H1 (cell line): ENCODE measurements at regions not wholly inside any gene's neighbourhood (a gene's known extent, or its start where the extent isn't known, plus 50 kb on each side); places are given as distances from the start of the nearest gene placed in this dataset.

Experiments
- CTCF ChIA-PET: fragments of 300-600 bp; sonication (Branson Sonifier 250); formaldehyde crosslinking; loops from one replicate; lab custom pipeline; 2021; ENCODE audit not compliant: partially characterized antibody; lab: Charles Lee
- POLR2A ChIA-PET: fragments of 300-600 bp; sonication (Branson Sonifier 250); formaldehyde crosslinking; loops from one replicate; lab custom pipeline; 2021; ENCODE audit warnings: inconsistent platforms; ENCODE audit not compliant: partially characterized antibody; lab: Charles Lee
- DNase-seq, 2 experiments: peaks; one replicate each; pipeline versions ENCODE4 v3.0.0 to v3.0.0-alpha.2; 2010 to 2022; ENCODE audit warnings: low spot score in 2 of 2, low read depth in 1 of 2, mixed read lengths in 1 of 2
- FAIRE-seq: peaks from 2 replicates; lab custom pipeline; 2011; peaks lifted over from hg19 to GRCh38; lab: Jason Lieb, UNC
- H2AFZ ChIP-seq: 2 replicates; pipeline ENCODE4 v1.8.1; 2012; ENCODE audit warnings: low read length, inconsistent platforms
- H2AK5ac ChIP-seq: 2 replicates; pipeline ENCODE4 v1.6.1; 2013; ENCODE audit warnings: low read depth, low read length
- H2BK120ac ChIP-seq: replicated peaks from 2 replicates; pipeline ENCODE3; 2013; ENCODE audit warnings: low read depth, low read length, inconsistent platforms
- H2BK12ac ChIP-seq: 2 replicates; pipeline ENCODE4 v1.6.1; 2013; ENCODE audit warnings: low read depth, low read length
- H2BK15ac ChIP-seq: 2 replicates; pipeline ENCODE4 v1.6.1; 2013; ENCODE audit warnings: low read length
- H2BK20ac ChIP-seq: 2 replicates; pipeline ENCODE4 v1.6.1; 2013; ENCODE audit warnings: low read length
- H2BK5ac ChIP-seq: 2 replicates; pipeline ENCODE4 v1.6.1; 2013; ENCODE audit warnings: low read depth, low read length
- H3K14ac ChIP-seq: 2 replicates; pipeline ENCODE4 v1.6.1; 2013; ENCODE audit warnings: inconsistent platforms; ENCODE audit not compliant: insufficient read length
- H3K18ac ChIP-seq: 2 replicates; pipeline ENCODE4 v1.6.1; 2013; ENCODE audit warnings: low read length; ENCODE audit errors: extremely low read depth
- H3K23ac ChIP-seq: 2 replicates; pipeline ENCODE4 v1.6.1; 2013; ENCODE audit warnings: inconsistent platforms; ENCODE audit not compliant: insufficient read length
- H3K23me2 ChIP-seq: 2 replicates; pipeline ENCODE4 v1.6.1; 2013; ENCODE audit warnings: low read depth, low read length
- H3K27ac ChIP-seq: 2 replicates; pipeline ENCODE4 v1.6.1; 2011; ENCODE audit warnings: low read depth, low read length, inconsistent platforms
- H3K27me3 ChIP-seq, 4 experiments: replicated peaks in 1 of 4; 1 replicate in 1 of 4; 2 replicates in 3 of 4; pipeline versions ENCODE4 v1.6.1 to v1.8.1; 2011 to 2013; ENCODE audit warnings: low read length in 3 of 4, mild to moderate bottlenecking in 3 of 4, inconsistent platforms in 2 of 4, mixed read lengths in 2 of 4, moderate library complexity in 1 of 4; ENCODE audit not compliant: control insufficient read depth in 3 of 4, insufficient read depth in 3 of 4; ENCODE audit errors: extremely low read depth in 1 of 4
- H3K36me3 ChIP-seq, 4 experiments: 2 replicates each; pipeline versions ENCODE4 v1.6.1 to v1.8.1; 2011 to 2013; ENCODE audit warnings: mild to moderate bottlenecking in 4 of 4, low read length in 3 of 4, moderate library complexity in 2 of 4, control low read depth in 1 of 4, inconsistent platforms in 1 of 4; ENCODE audit not compliant: insufficient read depth in 4 of 4, control insufficient read depth in 2 of 4
- H3K4ac ChIP-seq: replicated peaks from 2 replicates; pipeline ENCODE3; 2013; ENCODE audit warnings: low read length, low read depth, mixed read lengths, inconsistent platforms; ENCODE audit not compliant: insufficient read length
- H3K4me1 ChIP-seq, 4 experiments: replicated peaks in 1 of 4; 1 replicate in 1 of 4; 2 replicates in 3 of 4; pipeline versions ENCODE4 v1.6.1 to v1.8.1; 2011 to 2013; ENCODE audit warnings: low read length in 3 of 4, inconsistent platforms in 2 of 4, mixed read lengths in 1 of 4; ENCODE audit not compliant: insufficient read depth in 4 of 4, control insufficient read depth in 3 of 4
- H3K4me2 ChIP-seq, 2 experiments: 2 replicates each; pipeline versions ENCODE4 v1.6.1 to v1.8.1; 2011 to 2013; ENCODE audit warnings: low read depth in 2 of 2, low read length in 2 of 2, control low read depth in 1 of 2, inconsistent platforms in 1 of 2, mild to moderate bottlenecking in 1 of 2; ENCODE audit not compliant: insufficient read depth in 1 of 2
- H3K4me3 ChIP-seq, 4 experiments: fragments of 200-600, 300-600 bp in 1 of 4; sonication (generic), shearing (Covaris generic), sonication (Bioruptor Twin) in 1 of 4; 2 replicates each; pipeline versions ENCODE4 v1.5.1 to v1.8.1; 2011 to 2016; ENCODE audit warnings: low read length in 4 of 4, low read depth in 3 of 4, control low read depth in 2 of 4, inconsistent platforms in 2 of 4, mild to moderate bottlenecking in 2 of 4, mixed read lengths in 1 of 4, moderate library complexity in 1 of 4; ENCODE audit not compliant: insufficient read depth in 2 of 4; ENCODE audit errors: extremely low read depth in 1 of 4
- H3K56ac ChIP-seq: replicated peaks from 2 replicates; pipeline ENCODE3; 2013; ENCODE audit warnings: low read depth, mild to moderate bottlenecking, mixed read lengths, low read length, inconsistent platforms; ENCODE audit not compliant: insufficient read length
- H3K79me1 ChIP-seq: 2 replicates; pipeline ENCODE4 v1.6.1; 2013; ENCODE audit warnings: low read depth, low read length, control low read depth
- H3K79me2 ChIP-seq, 2 experiments: 2 replicates each; pipeline versions ENCODE4 v1.6.1 to v1.8.1; 2012 to 2013; ENCODE audit warnings: low read length in 2 of 2, mild to moderate bottlenecking in 2 of 2, inconsistent platforms in 1 of 2; ENCODE audit not compliant: insufficient read depth in 2 of 2, control insufficient read depth in 1 of 2
- H3K9ac ChIP-seq, 4 experiments: replicated peaks in 1 of 4; 1 replicate in 1 of 4; 2 replicates in 3 of 4; pipeline versions ENCODE4 v1.6.1 to v1.8.1; 2011 to 2013; ENCODE audit warnings: low read depth in 3 of 4, low read length in 3 of 4, control low read depth in 2 of 4, mild to moderate bottlenecking in 2 of 4, moderate library complexity in 2 of 4, inconsistent platforms in 1 of 4; ENCODE audit errors: extremely low read depth in 1 of 4
- H3K9me3 ChIP-seq, 2 experiments: 2 replicates each; pipeline versions ENCODE4 v1.6.1 to v1.8.1; 2012 to 2013; ENCODE audit warnings: mild to moderate bottlenecking in 2 of 2, moderate library complexity in 2 of 2, control low read depth in 1 of 2, inconsistent platforms in 1 of 2, low read depth in 1 of 2, low read length in 1 of 2, mixed read lengths in 1 of 2; ENCODE audit not compliant: insufficient read depth in 2 of 2
- H4K20me1 ChIP-seq, 2 experiments: replicated peaks in 1 of 2; 2 replicates each; pipeline versions ENCODE3 to v1.8.1; 2011 to 2013; ENCODE audit warnings: inconsistent platforms in 2 of 2, low read length in 2 of 2, mild to moderate bottlenecking in 1 of 2; ENCODE audit not compliant: insufficient read depth in 2 of 2, control insufficient read depth in 1 of 2
- H4K5ac ChIP-seq: 2 replicates; pipeline ENCODE4 v1.6.1; 2013; ENCODE audit warnings: low read length, low read depth, mixed read lengths, inconsistent platforms; ENCODE audit not compliant: insufficient read length
- H4K8ac ChIP-seq: 2 replicates; pipeline ENCODE4 v1.8.0; 2013; ENCODE audit warnings: mild to moderate bottlenecking, moderate library complexity, low read length, inconsistent platforms; ENCODE audit not compliant: insufficient read depth; ENCODE audit errors: extremely low read depth
- H4K91ac ChIP-seq: replicated peaks from 2 replicates; pipeline ENCODE3; 2013; ENCODE audit warnings: low read length, mixed read lengths, inconsistent platforms; ENCODE audit not compliant: insufficient read length
- BACH1 ChIP-seq: IDR thresholded peaks from 2 replicates; pipeline ENCODE4 v1.6.1; 2012; ENCODE audit warnings: low read length, improper control_type of control experiment
- BCL11A ChIP-seq, 2 experiments: IDR thresholded peaks; one replicate each; pipeline ENCODE4 v1.6.1; 2011; ENCODE audit warnings: low read depth in 2 of 2, low read length in 2 of 2, mild to moderate bottlenecking in 2 of 2
- BRCA1 ChIP-seq: IDR thresholded peaks from 2 replicates; pipeline ENCODE4 v1.6.1; 2012; ENCODE audit warnings: low read depth, low read length, improper control_type of control experiment
- CBX8 ChIP-seq: fragments of 300-800, 300-1000 bp; sonication (generic); IDR thresholded peaks from 2 replicates; pipeline ENCODE4 v1.7.1; 2016; ENCODE audit warnings: low read depth, low read length, borderline replicate concordance
- KDM1A ChIP-seq: fragments of 200-600, 300-600 bp; sonication (generic); IDR thresholded peaks from 2 replicates; pipeline ENCODE4 v1.7.1; 2016; ENCODE audit warnings: mild to moderate bottlenecking, low read length, borderline replicate concordance
- KDM4A ChIP-seq: IDR thresholded peaks from one replicate; pipeline ENCODE4 v1.7.1; 2012; ENCODE audit warnings: low read depth, mild to moderate bottlenecking, moderate library complexity, low read length, inconsistent platforms; ENCODE audit not compliant: severe bottlenecking
- MAFK ChIP-seq: IDR thresholded peaks from 2 replicates; pipeline ENCODE4 v1.6.1; 2012; ENCODE audit warnings: low read depth, mild to moderate bottlenecking, improper control_type of control experiment, low read length
- RAD21 ChIP-seq, 2 experiments: IDR thresholded peaks in 1 of 2; conservative IDR thresholded peaks in 1 of 2; 2 replicates each; pipeline ENCODE4 v1.6.1; 2011; ENCODE audit warnings: low read depth in 2 of 2, low read length in 2 of 2, improper control_type of control experiment in 1 of 2, inconsistent platforms in 1 of 2, mild to moderate bottlenecking in 1 of 2, moderate library complexity in 1 of 2
- RNF2 ChIP-seq: fragments of 200-900, 300-1000 bp; sonication (generic); IDR thresholded peaks from 2 replicates; pipeline ENCODE4 v1.7.1; 2016; ENCODE audit warnings: borderline replicate concordance, low read depth, mild to moderate bottlenecking, antibody characterized with exemption, low read length; ENCODE audit not compliant: poor library complexity, severe bottlenecking; ENCODE audit errors: missing control alignments
- SIN3A ChIP-seq, 2 experiments: IDR thresholded peaks in 1 of 2; conservative IDR thresholded peaks in 1 of 2; 2 replicates each; pipeline ENCODE4 v1.6.1; 2011 to 2012; ENCODE audit warnings: low read length in 2 of 2, improper control_type of control experiment in 1 of 2, low read depth in 1 of 2, mild to moderate bottlenecking in 1 of 2
- WGBS, 2 experiments: shearing (Covaris generic) in 1 of 2; methylation state at CpG; one replicate each; pipeline versions ENCODE4 v1.1.6 to v1.1.7; 2013 to 2015; ENCODE audit warnings: low lambda C conversion rate in 2 of 2, mixed read lengths in 2 of 2, inconsistent platforms in 1 of 2, low coverage in 1 of 2, missing lambda C conversion rate in 1 of 2; ENCODE audit not compliant: insufficient replicate concordance in 2 of 2, insufficient coverage in 1 of 2, insufficient read length in 1 of 2; ENCODE audit errors: extremely low coverage in 1 of 2, missing lambda C conversion rate in 1 of 2; 5-methylcytosine and 5-hydroxymethylcytosine counted together
- TF ChIP-seq, protein P1 (sequence below): IDR thresholded peaks from 2 replicates; pipeline ENCODE4 v1.6.1; 2012; ENCODE audit warnings: inconsistent platforms

DNA sequence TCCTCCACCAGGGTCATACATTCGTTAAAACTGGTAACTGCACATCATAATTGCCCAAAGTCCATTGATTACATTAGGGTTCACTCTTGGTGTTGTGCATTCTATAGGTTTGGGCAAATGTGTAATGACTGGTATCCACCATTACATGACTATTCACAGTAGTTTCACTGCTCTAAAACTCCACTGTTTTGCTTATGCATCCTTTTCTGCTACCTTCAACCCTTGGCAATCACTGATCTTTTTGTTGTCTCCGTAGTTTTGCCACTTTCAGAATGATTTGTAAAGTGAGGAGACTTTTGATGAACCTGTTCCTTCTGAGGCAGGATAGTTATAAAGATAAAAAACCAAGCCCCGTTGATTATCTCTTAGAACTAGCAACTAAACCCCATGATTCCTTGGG lies 187.3 kb upstream of the MCHR2 start:
- no peak for FAIRE-seq
- no peak for TF ChIP-seq KDM1A
- TF ChIP-seq RNF2, result no peak
- no peak for TF ChIP-seq RAD21 (IDR thresholded peaks at IDR 0.05 in 1 of 2, conservative IDR thresholded peaks at IDR 0.05 in 1 of 2; ENCODE audit: low read depth in 2 of 2, low read length in 2 of 2)
- TF ChIP-seq, protein P1, sequence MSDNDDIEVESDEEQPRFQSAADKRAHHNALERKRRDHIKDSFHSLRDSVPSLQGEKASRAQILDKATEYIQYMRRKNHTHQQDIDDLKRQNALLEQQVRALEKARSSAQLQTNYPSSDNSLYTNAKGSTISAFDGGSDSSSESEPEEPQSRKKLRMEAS, result no peak
- TF ChIP-seq BRCA1, result no peak
- no peak for TF ChIP-seq KDM4A
- no peak for TF ChIP-seq BACH1
- TF ChIP-seq BCL11A (IDR thresholded peaks at IDR 0.05; ENCODE audit: low read depth in 2 of 2, low read length in 2 of 2), result no peak
- no peak for TF ChIP-seq CBX8
- TF ChIP-seq MAFK, result no peak
- no peak for TF ChIP-seq SIN3A (conservative IDR thresholded peaks at IDR 0.05 in 1 of 2, IDR thresholded peaks at IDR 0.05 in 1 of 2; ENCODE audit: low read depth in 1 of 2, low read length in 2 of 2)
- TF ChIP-seq, all 59 proteins: peak for 0
- H3K27me3 ChIP-seq, result peaks cover 0 to 2% (median 0%) of the 10 kb centered on the region in 4 experiments; a peak in 1 of 7 replicates
- 93% methylated on average over 3 of the region's 3 CpGs; no CpG with 5 or more reads in 1 of the 2 experiments for WGBS, 2 experiments
- H3K79me2 ChIP-seq, result no peaks in the 10 kb centered on the region
- no peak overlapping the region for H3K27ac ChIP-seq
- no peak overlapping the region for H3K4me2 ChIP-seq
- no peak overlapping the region for H4K5ac ChIP-seq
- no peak overlapping the region for H3K23ac ChIP-seq
- no peak overlapping the region for H2AK5ac ChIP-seq
- no peak overlapping the region for H3K18ac ChIP-seq
- H3K4me3 ChIP-seq, result no peak overlapping the region
- H2BK5ac ChIP-seq, result no peak overlapping the region
- no peak overlapping the region for H4K91ac ChIP-seq
- H3K9me3 ChIP-seq, result no peaks in the 10 kb centered on the region
- H4K20me1 ChIP-seq, result no peaks in the 10 kb centered on the region
- no peak overlapping the region for H2BK20ac ChIP-seq
- H2BK120ac ChIP-seq, result no peak overlapping the region
- no peak overlapping the region for H2BK15ac ChIP-seq
- no peak for DNase-seq
- H3K56ac ChIP-seq, result no peak overlapping the region
- peaks cover 0 to 4% (median 3%) of the 10 kb centered on the region in 4 experiments; a peak in 5 of 7 replicates for H3K4me1 ChIP-seq
- H3K36me3 ChIP-seq, result no peaks in the 10 kb centered on the region
- no peak overlapping the region for H4K8ac ChIP-seq
- H3K4ac ChIP-seq, result no peak overlapping the region
- H2AFZ ChIP-seq, result no peak overlapping the region
- H3K23me2 ChIP-seq, result no peaks in the 10 kb centered on the region
- CTCF ChIA-PET, result interaction anchor here (1.3 kb wide), 1 partner anchor 9 kb away, joined by 3 read pairs; no protein-coding TSS in a partner anchor
- H2BK12ac ChIP-seq, result no peak overlapping the region
- no peak overlapping the region for H3K14ac ChIP-seq
- H3K79me1 ChIP-seq, result no peaks in the 10 kb centered on the region
- no peak overlapping the region for H3K9ac ChIP-seq
- POLR2A ChIA-PET, result no interaction called here
